ENCODE measurements at regions not wholly inside any gene's neighbourhood (a gene's known extent, or its start where the extent isn't known, plus 50 kb on each side); places are given as distances from the start of the nearest gene placed in this dataset.
"Not testable (repeated sequence)": the region's sequence is repeated elsewhere in the genome, so short reads cannot be mapped to it uniquely, and the experiment has no call there.

GRCh38 chr10:78664929-78665553 is 403.7 kb upstream of the ZMIZ1 start:
- no peak for DNase-seq

DNA sequence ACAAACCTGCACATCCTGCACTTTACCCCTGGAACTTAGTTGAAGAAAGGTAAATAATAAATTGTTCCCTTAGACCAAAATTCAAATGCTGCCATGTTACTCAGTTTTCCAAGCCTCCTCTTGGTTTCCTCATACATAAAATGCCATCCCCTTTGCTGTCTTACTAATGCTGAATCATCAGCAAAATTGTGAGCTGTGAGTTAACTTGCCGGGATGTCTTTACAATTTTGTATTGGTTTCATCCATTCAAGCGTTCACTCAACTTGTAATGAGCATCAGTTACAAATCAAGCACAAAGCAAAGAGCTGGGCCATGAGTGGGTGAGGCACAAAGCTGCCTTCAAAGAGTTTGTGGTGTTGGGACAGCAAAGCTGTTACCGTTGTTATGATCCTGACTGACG is 395.8 kb upstream of the ZMIZ1 start:
- no peak for DNase-seq

- not testable (repeated sequence) for DNase-seq
Observed at GRCh38 chr10:78681141-78681540, 387.6 kb upstream of the ZMIZ1 start.

DNA sequence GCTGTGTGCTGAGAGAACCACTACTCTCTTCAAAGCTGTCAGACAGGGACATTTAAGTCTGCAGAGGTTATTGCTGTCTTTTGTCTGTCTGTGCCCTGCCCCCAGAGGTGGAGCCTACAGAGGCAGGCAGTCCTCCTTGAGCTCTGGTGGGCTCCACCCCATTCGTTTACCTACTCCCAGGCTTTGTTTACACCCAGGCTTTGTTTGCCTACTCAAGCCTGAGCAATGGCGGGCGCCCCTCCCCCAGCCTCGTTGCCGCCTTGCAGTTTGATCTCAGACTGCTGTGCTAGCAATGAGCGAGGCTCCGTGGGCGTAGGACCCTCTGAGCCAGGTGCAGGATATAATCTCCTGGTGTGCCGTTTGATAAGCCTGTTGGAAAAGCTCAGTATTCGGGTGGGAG is 386.8 kb upstream of the ZMIZ1 start:
- DNase-seq, result not testable (repeated sequence)

DNA sequence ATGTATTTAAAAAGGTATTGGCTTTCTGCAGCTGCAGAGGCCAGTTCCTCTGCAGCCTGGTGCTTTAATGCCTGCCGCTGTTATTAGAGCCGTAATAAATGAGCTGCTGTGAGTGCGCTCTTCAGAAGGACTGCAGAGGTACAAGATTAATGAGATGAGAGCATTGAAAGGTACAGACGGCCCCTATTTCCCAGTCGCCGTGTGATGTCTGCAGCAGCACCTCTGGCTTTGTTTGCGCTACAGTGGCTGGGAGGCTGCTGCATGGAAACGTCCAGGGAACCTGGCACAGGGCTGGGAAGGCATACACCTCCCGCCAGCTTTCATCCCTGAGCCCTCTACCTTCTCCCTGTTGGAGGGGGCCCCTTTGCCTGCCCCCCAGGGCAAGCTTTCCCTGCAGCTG is 383.8 kb upstream of the ZMIZ1 start:
- no peak for DNase-seq

DNA sequence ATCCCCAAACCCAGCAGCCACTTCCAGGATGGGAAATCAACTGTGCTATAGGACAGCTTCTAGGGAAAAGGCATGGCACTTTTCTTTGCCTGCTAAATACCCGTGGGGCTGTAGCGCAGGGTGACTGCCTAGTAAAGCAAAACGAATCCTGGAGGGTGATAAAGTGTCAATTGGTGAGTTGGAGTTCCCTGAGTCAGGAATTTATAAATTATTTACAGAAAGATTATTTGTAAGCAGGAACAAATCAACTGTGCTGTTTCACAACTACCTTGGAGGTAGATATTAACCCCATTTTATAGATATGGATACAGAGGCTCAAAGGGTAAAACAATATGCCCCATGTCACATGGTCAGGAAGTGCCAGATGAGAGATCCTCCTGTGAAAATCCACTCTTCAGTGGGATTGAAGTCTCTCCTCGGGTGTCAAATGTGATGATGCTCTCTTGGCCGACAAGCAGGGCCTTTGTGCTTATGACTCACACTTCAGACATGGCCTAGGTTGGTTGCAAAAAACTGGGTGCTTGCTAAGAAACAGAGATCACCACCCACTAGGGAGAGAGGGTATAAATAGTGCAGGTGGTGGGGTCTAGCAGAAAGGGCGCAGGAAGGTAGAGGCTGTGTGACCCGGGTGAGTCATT is 383.2 kb upstream of the ZMIZ1 start:
- no peak for DNase-seq

GRCh38 chr10:78686444-78687060 is 382.2 kb upstream of the ZMIZ1 start:
- no peak for DNase-seq

- no peak for DNase-seq
Observed at GRCh38 chr10:78687626-78688025, 381.1 kb upstream of the ZMIZ1 start.

GRCh38 chr10:78688230-78688900 is 380.4 kb upstream of the ZMIZ1 start:
- DNase-seq, result no peak

GRCh38 chr10:78688901-78689583 is 379.7 kb upstream of the ZMIZ1 start:
- no peak for DNase-seq

GRCh38 chr10:78689584-78689935 is 379.2 kb upstream of the ZMIZ1 start:
- no peak for DNase-seq

- no peak for DNase-seq
Observed at GRCh38 chr10:78690354-78691111, 378.2 kb upstream of the ZMIZ1 start.

DNA sequence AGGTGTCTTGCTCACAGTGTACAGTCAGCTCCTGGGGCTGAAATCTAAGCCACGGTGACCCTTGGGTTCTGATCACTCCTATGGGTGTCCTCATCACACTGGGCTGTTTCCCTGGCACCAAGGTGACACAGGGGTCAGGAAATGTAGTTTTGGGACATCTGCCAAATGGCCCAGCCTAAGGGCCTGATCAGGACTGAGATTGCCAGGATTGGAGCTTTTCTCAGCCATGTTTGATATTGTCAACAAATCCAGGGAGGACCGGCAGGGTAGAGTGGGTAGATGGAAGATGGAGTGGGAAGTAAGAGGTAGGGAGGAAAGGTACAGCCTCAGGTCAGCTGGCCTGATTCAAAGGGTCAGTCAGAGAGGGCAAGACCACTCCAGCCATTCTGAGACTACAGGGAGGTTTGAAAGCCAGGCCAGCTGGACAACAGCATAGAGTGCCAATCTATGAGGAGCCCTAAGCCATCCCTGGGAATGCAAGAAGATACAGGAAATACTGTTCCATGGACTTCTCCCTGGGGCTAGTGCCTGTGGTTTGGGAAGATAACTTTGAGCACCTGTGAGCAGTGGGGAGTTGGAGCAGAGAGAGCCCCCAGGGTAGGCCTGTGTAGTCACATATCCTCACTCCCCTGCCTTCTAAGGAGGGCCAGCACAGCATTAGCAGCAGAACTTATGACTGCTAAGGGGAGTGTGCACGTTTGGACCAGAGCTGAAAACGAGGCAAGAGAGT is 377.3 kb upstream of the ZMIZ1 start:
- DNase-seq, result no peak

- DNase-seq, result no peak
Observed at GRCh38 chr10:78692071-78692470, 376.7 kb upstream of the ZMIZ1 start.

DNA sequence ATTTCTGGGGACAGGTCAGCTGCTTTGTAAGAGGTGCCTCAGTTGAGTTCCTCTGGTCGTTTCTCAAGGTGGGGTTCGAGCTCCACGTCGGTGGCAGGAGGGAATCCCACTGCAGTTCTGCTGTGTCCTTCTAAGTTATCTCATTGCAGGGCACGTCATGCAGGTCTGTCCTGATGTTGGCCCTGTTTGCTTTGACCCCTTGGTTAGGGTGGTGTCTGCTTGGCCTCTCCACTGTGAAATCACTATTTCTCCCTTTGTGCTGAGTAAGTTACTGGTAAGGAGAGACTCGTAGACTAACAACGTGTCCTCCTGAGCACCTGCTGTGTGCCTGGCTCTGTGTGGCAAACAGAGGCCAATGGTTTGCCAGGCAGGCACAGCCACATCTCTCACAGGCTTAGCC is 372.9 kb upstream of the ZMIZ1 start:
- DNase-seq, result no peak

GRCh38 chr10:78696791-78697395 is 371.9 kb upstream of the ZMIZ1 start:
- no peak for DNase-seq

DNA sequence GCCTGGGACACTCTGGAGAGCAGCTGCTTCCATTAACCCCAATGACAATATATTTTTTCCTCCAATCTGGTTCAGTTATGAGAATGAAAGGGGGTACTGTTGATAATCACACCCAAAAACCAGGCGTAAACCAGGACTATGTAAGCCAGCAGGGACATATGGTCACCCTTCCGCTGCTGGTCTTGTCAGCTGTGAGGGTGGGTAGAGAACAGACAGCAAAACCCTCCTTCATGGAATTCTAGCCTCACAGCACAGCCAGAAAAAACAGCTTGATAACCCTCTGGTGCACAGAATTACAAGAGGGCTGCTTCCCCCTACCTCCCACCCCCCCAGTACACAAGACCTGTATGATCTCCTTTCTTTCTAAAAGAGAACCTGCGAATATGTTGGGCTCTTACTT is 368.8 kb upstream of the ZMIZ1 start:
- no peak for DNase-seq

- DNase-seq, result no peak
Observed at GRCh38 chr10:78700413-78700812, 368.4 kb upstream of the ZMIZ1 start.

GRCh38 chr10:78700816-78701520 is 367.8 kb upstream of the ZMIZ1 start:
- DNase-seq, result no peak

GRCh38 chr10:78702186-78702585 is 366.6 kb upstream of the ZMIZ1 start:
- DNase-seq, result no peak

- DNase-seq, result no peak
Observed at GRCh38 chr10:78702876-78703275, 365.9 kb upstream of the ZMIZ1 start.

Measured in SIG-M5 (cell line).